Ascending aorta (tissue), 2 donors: ENCODE measurements at regions not wholly inside any gene's neighbourhood (a gene's known extent, or its start where the extent isn't known, plus 50 kb on each side); places are given as distances from the start of the nearest gene placed in this dataset.

Experiments used
- DNase-seq, 2 donors: peaks; one replicate each; pipeline ENCODE4 v3.0.0-alpha.2; 2019; ENCODE audit warnings: low spot score in 2 of 2
- H3K27ac ChIP-seq, 2 donors: fragments of 200-600 bp; sonication (generic); one replicate each; pipeline ENCODE4 v1.5.1; 2016 to 2017; ENCODE audit warnings: mild to moderate bottlenecking in 1 of 2
- H3K27me3 ChIP-seq: fragments of 200-600 bp; sonication (generic); one replicate; pipeline ENCODE4 v1.5.1; 2017
- H3K36me3 ChIP-seq, 2 donors: fragments of 200-600 bp; sonication (generic); one replicate each; pipeline ENCODE4 v1.5.1; 2016
- H3K4me1 ChIP-seq, 2 donors: fragments of 200-600 bp; sonication (generic); one replicate each; pipeline ENCODE4 v1.5.1; 2016 to 2017; ENCODE audit warnings: mild to moderate bottlenecking in 1 of 2
- H3K4me3 ChIP-seq, 2 donors: fragments of 200-600 bp; sonication (generic); one replicate each; pipeline ENCODE4 v1.5.1; 2016 to 2017; ENCODE audit warnings: mild to moderate bottlenecking in 1 of 2
- H3K9me3 ChIP-seq, 2 donors: fragments of 200-600 bp; sonication (generic); one replicate each; pipeline ENCODE4 v1.5.1; 2016
- intact Hi-C: fragments of 100-400 bp; cut with DNase I; formaldehyde crosslinking; loops from one replicate; pipeline ENCODE4 v1.15.1; 2023
- TF ChIP-seq, protein P1 (sequence below), 3 experiments: fragments of 200-600 bp in 2 of 3; fragments of 450-650 bp in 1 of 3; sonication (generic) in 2 of 3; IDR thresholded peaks; one replicate each; pipeline ENCODE4 v1.5.1; 2016 to 2019; ENCODE audit warnings: antibody characterized with exemption in 3 of 3, mild to moderate bottlenecking in 1 of 3, moderate library complexity in 1 of 3

DNA sequence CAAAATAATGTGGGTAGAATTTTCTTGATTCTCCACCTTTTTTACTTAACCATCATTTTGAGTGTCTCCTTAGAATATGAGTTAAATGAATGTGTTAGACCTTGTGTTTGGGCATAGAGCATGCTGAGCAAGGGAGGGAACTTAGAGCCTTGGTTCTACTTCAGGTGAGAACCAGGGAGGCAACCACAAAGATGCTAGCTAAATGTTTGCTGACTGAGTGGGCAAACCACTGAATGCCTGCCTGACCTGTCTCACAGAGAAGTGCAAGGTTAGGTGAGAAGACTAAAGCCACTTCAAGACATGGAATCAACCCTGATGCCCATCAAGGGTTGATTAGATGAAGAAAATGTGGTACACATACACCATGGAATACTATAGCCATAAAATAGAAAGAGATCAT lies 242.6 kb upstream of the ZNF32 start:
- H3K27ac ChIP-seq: no peak overlapping the region
- no peaks in the 10 kb centered on the region for H3K4me1 ChIP-seq
- DNase-seq: no peak
- H3K27me3 ChIP-seq: no peaks in the 10 kb centered on the region
- TF ChIP-seq, protein P1, sequence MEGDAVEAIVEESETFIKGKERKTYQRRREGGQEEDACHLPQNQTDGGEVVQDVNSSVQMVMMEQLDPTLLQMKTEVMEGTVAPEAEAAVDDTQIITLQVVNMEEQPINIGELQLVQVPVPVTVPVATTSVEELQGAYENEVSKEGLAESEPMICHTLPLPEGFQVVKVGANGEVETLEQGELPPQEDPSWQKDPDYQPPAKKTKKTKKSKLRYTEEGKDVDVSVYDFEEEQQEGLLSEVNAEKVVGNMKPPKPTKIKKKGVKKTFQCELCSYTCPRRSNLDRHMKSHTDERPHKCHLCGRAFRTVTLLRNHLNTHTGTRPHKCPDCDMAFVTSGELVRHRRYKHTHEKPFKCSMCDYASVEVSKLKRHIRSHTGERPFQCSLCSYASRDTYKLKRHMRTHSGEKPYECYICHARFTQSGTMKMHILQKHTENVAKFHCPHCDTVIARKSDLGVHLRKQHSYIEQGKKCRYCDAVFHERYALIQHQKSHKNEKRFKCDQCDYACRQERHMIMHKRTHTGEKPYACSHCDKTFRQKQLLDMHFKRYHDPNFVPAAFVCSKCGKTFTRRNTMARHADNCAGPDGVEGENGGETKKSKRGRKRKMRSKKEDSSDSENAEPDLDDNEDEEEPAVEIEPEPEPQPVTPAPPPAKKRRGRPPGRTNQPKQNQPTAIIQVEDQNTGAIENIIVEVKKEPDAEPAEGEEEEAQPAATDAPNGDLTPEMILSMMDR (IDR thresholded peaks at IDR 0.05): no peak
- no peak overlapping the region for H3K4me3 ChIP-seq
- intact Hi-C loops: no loop called here
- H3K9me3 ChIP-seq: no peaks in the 10 kb centered on the region
- no peaks in the 10 kb centered on the region for H3K36me3 ChIP-seq

DNA sequence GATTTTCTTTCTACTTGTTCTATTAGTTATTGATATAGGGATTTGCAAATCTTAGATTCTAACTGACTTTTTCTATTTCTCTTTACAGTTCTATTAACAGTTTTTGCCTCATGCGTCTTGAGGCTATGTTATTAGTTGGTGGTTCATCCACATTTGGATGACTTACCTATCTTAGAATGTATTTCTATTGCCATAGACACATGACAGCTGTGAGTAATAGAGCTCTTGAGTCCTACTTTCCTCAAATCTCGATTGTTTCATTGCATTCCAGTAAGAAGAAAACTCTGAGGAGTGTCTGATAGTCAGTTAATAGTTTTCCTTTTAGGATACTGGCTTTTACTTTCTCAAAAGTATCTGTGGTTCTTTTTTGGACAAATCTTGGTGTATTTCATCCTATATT lies 241.4 kb upstream of the ZNF32 start:
- H3K4me1 ChIP-seq: no peaks in the 10 kb centered on the region
- H3K27me3 ChIP-seq: no peaks in the 10 kb centered on the region
- H3K4me3 ChIP-seq: no peak overlapping the region
- H3K9me3 ChIP-seq: no peaks in the 10 kb centered on the region
- H3K36me3 ChIP-seq: no peaks in the 10 kb centered on the region
- no peak for DNase-seq
- TF ChIP-seq, protein P1 (IDR thresholded peaks at IDR 0.05): no peak
- no peak overlapping the region for H3K27ac ChIP-seq
- intact Hi-C loops: no loop called here

GRCh38 chr10:43888586-43888985 lies 239.9 kb upstream of the ZNF32 start:
- H3K4me3 ChIP-seq: no peak overlapping the region
- H3K27me3 ChIP-seq: no peaks in the 10 kb centered on the region
- H3K27ac ChIP-seq: no peak overlapping the region
- no peaks in the 10 kb centered on the region for H3K9me3 ChIP-seq
- TF ChIP-seq, protein P1 (IDR thresholded peaks at IDR 0.05): no peak
- no peaks in the 10 kb centered on the region for H3K4me1 ChIP-seq
- no peaks in the 10 kb centered on the region for H3K36me3 ChIP-seq
- DNase-seq: no peak
- intact Hi-C loops: no loop called here

DNA sequence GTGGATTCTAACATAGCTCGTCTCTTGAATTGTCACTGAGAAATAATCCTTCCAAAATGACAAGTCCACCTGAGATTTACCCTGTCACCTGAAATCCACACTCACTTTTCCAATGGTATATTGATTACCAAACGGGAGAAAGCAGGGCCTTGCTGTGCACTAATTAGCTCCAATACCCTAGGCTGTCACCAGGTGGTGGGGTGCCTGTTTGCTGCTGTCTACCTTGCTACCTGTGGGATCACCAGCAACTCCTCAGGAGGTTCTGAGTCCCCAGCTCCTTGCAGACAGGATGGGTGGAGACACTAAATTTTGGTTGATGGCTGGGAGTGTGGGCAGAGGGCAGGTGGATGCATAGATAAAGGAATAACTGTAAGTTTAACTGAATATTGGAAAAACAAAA lies 237.2 kb upstream of the ZNF32 start:
- Histone ChIP-seq H3K27me3 (no peaks in the 10 kb centered on the region), H3K27ac (no peak overlapping the region), H3K36me3 (no peaks in the 10 kb centered on the region), H3K4me1 (no peaks in the 10 kb centered on the region), H3K9me3 (no peaks in the 10 kb centered on the region), H3K4me3 (no peak overlapping the region)
- TF ChIP-seq, protein P1 (IDR thresholded peaks at IDR 0.05): no peak
- no peak for DNase-seq
- intact Hi-C loops: no loop called here

GRCh38 chr10:43885252-43885651 lies 236.6 kb upstream of the ZNF32 start:
- Histone ChIP-seq H3K36me3 (no peaks in the 10 kb centered on the region), H3K27me3 (no peaks in the 10 kb centered on the region), H3K27ac (no peak overlapping the region), H3K4me1 (no peaks in the 10 kb centered on the region), H3K4me3 (no peak overlapping the region), H3K9me3 (no peaks in the 10 kb centered on the region)
- TF ChIP-seq, protein P1 (IDR thresholded peaks at IDR 0.05): no peak
- intact Hi-C loops: no loop called here
- no peak for DNase-seq

GRCh38 chr10:43884501-43885105 lies 235.9 kb upstream of the ZNF32 start:
- Histone ChIP-seq H3K27ac (no peak overlapping the region), H3K9me3 (no peaks in the 10 kb centered on the region), H3K36me3 (no peaks in the 10 kb centered on the region), H3K27me3 (no peaks in the 10 kb centered on the region), H3K4me3 (no peak overlapping the region), H3K4me1 (no peaks in the 10 kb centered on the region)
- TF ChIP-seq, protein P1 (IDR thresholded peaks at IDR 0.05): no peak
- intact Hi-C loops: no loop called here
- no peak for DNase-seq
